DOHH2 (cell line): ENCODE measurements at regions not wholly inside any gene's neighbourhood (a gene's known extent, or its start where the extent isn't known, plus 50 kb on each side); places are given as distances from the start of the nearest gene placed in this dataset.

ENCODE experiments used
- EZH2phosphoT487 ChIP-seq: fragments of 200-600 bp; sonication (generic); IDR thresholded peaks from 2 replicates; pipeline ENCODE4 v1.6.1; 2017; ENCODE audit warnings: borderline replicate concordance, mild to moderate bottlenecking, antibody characterized with exemption, low read length, moderate library complexity, mixed read lengths
- TF ChIP-seq, protein P1 (sequence below): fragments of 200-600 bp; sonication (generic); IDR thresholded peaks from one replicate; pipeline ENCODE4 v1.5.1; 2014; ENCODE audit warnings: antibody characterized with exemption, mild to moderate bottlenecking, low read depth, low read length; ENCODE audit not compliant: poor library complexity, severe bottlenecking

DNA sequence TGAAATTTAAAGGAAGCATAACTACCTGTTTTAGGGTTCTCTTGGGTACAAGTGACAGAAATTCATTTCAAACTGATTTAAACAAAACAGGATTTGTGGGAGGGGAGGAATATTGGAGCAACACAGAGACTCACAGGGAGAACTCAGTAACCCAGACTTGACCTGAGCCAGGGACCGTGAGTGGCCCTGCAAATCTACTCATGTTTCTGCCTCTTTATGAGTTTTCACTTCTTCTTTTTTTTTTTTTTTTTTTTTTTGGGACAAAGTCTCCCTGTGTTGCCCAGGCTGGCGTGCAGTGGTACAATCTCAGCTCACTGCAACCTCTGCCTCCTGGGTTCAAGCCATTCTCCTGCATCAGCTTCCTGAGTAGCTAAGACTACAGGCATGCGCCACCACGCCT is 405.6 kb upstream of the ZNF608 start:
- TF ChIP-seq, protein P1, sequence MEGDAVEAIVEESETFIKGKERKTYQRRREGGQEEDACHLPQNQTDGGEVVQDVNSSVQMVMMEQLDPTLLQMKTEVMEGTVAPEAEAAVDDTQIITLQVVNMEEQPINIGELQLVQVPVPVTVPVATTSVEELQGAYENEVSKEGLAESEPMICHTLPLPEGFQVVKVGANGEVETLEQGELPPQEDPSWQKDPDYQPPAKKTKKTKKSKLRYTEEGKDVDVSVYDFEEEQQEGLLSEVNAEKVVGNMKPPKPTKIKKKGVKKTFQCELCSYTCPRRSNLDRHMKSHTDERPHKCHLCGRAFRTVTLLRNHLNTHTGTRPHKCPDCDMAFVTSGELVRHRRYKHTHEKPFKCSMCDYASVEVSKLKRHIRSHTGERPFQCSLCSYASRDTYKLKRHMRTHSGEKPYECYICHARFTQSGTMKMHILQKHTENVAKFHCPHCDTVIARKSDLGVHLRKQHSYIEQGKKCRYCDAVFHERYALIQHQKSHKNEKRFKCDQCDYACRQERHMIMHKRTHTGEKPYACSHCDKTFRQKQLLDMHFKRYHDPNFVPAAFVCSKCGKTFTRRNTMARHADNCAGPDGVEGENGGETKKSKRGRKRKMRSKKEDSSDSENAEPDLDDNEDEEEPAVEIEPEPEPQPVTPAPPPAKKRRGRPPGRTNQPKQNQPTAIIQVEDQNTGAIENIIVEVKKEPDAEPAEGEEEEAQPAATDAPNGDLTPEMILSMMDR: no peak
- TF ChIP-seq EZH2phosphoT487: no peak
